Muscle of arm (tissue), 1 donor: ENCODE measurements at regions not wholly inside any gene's neighbourhood (a gene's known extent, or its start where the extent isn't known, plus 50 kb on each side); places are given as distances from the start of the nearest gene placed in this dataset.
"Not testable (repeated sequence)": the region's sequence is repeated elsewhere in the genome, so short reads cannot be mapped to it uniquely, and the experiment has no call there.

Experiments used
- DNase-seq: peaks from one replicate; pipeline ENCODE4 v3.0.0-alpha.2; 2013

GRCh38 chr2:89833116-89833779, 1141.8 kb downstream of the RPIA start:
- no peak for DNase-seq

GRCh38 chr2:89833780-89834117, 1142.3 kb downstream of the RPIA start:
- DNase-seq = no peak

GRCh38 chr2:89834306-89834705, 1142.8 kb downstream of the RPIA start:
- DNase-seq = no peak

GRCh38 chr2:89836326-89836725, 1144.9 kb downstream of the RPIA start:
- DNase-seq = not testable (repeated sequence)

GRCh38 chr2:89837962-89838625, 1146.6 kb downstream of the RPIA start:
- DNase-seq = no peak

GRCh38 chr2:89840175-89840574, 1148.7 kb downstream of the RPIA start:
- DNase-seq = not testable (repeated sequence)

- not testable (repeated sequence) for DNase-seq
Measured at GRCh38 chr2:89840781-89841475, 1149.5 kb downstream of the RPIA start.

- no peak for DNase-seq
Measured at GRCh38 chr2:89841476-89841840, 1150.0 kb downstream of the RPIA start.

GRCh38 chr2:89842180-89842908, 1150.9 kb downstream of the RPIA start:
- DNase-seq = no peak

GRCh38 chr2:89844221-89844943, 1152.9 kb downstream of the RPIA start:
- no peak for DNase-seq

GRCh38 chr2:89845532-89845931, 1154.1 kb downstream of the RPIA start:
- no peak for DNase-seq

- DNase-seq = no peak
Measured at GRCh38 chr2:89848114-89848513, 1156.6 kb downstream of the RPIA start.

- no peak for DNase-seq
Measured at GRCh38 chr2:89848763-89849368, 1157.4 kb downstream of the RPIA start.

GRCh38 chr2:89849731-89850130, 1158.3 kb downstream of the RPIA start:
- no peak for DNase-seq

GRCh38 chr2:89850481-89850880, 1159.0 kb downstream of the RPIA start:
- DNase-seq = no peak

GRCh38 chr2:89850881-89851582, 1159.6 kb downstream of the RPIA start:
- DNase-seq = no peak

GRCh38 chr2:89851583-89851905, 1160.1 kb downstream of the RPIA start:
- DNase-seq = no peak

- not testable (repeated sequence) for DNase-seq
Measured at GRCh38 chr2:89853427-89853826, 1162.0 kb downstream of the RPIA start.

GRCh38 chr2:89855752-89856151, 1164.3 kb downstream of the RPIA start:
- not testable (repeated sequence) for DNase-seq

- not testable (repeated sequence) for DNase-seq
Measured at GRCh38 chr2:89856305-89856704, 1164.8 kb downstream of the RPIA start.

GRCh38 chr2:89862164-89862563, 1170.7 kb downstream of the RPIA start:
- not testable (repeated sequence) for DNase-seq
